ENCODE measurements at regions not wholly inside any gene's neighbourhood (a gene's known extent, or its start where the extent isn't known, plus 50 kb on each side); places are given as distances from the start of the nearest gene placed in this dataset.

GRCh38 chr21:20720623-20721022, 277.6 kb upstream of the NCAM2 start:
- no peak overlapping the region for H3K27ac ChIP-seq
- TF ChIP-seq CTCF (IDR thresholded peaks at IDR 0.05), result no peak
- H3K9me3 ChIP-seq, result no peaks in the 10 kb centered on the region
- no peaks in the 10 kb centered on the region for H3K36me3 ChIP-seq
- no peaks in the 10 kb centered on the region for H3K27me3 ChIP-seq (replicated peaks; ENCODE audit: insufficient read depth)
- DNase-seq (ENCODE audit: low spot score), result no peak
- no peak overlapping the region for H3K4me3 ChIP-seq
- H3K4me1 ChIP-seq (ENCODE audit: control insufficient read depth in 1 of 2, low read depth in 2 of 2), result no peaks in the 10 kb centered on the region
- no peak for ATAC-seq (ENCODE audit: insufficient number of reproducible peaks, low FRiP score, low read depth)

GRCh38 chr21:20721151-20721550, 277.1 kb upstream of the NCAM2 start:
- DNase-seq (ENCODE audit: low spot score) (no peak), ATAC-seq (ENCODE audit: insufficient number of reproducible peaks, low FRiP score, low read depth) (no peak)
- Histone ChIP-seq H3K27ac (no peak overlapping the region), H3K27me3 (replicated peaks; ENCODE audit: insufficient read depth) (no peaks in the 10 kb centered on the region), H3K9me3 (no peaks in the 10 kb centered on the region), H3K4me1 (ENCODE audit: control insufficient read depth in 1 of 2, low read depth in 2 of 2) (no peaks in the 10 kb centered on the region), H3K36me3 (no peaks in the 10 kb centered on the region), H3K4me3 (no peak overlapping the region)
- no peak for TF ChIP-seq CTCF (IDR thresholded peaks at IDR 0.05)

GRCh38 chr21:20728691-20729090, 269.5 kb upstream of the NCAM2 start:
- no peak for ATAC-seq (ENCODE audit: insufficient number of reproducible peaks, low FRiP score, low read depth)
- H3K27me3 ChIP-seq (replicated peaks; ENCODE audit: insufficient read depth), result no peaks in the 10 kb centered on the region
- H3K4me1 ChIP-seq (ENCODE audit: control insufficient read depth in 1 of 2, low read depth in 2 of 2), result no peaks in the 10 kb centered on the region
- H3K36me3 ChIP-seq, result no peaks in the 10 kb centered on the region
- H3K27ac ChIP-seq, result no peak overlapping the region
- DNase-seq (ENCODE audit: low spot score), result no peak
- H3K4me3 ChIP-seq, result no peak overlapping the region
- no peaks in the 10 kb centered on the region for H3K9me3 ChIP-seq
- TF ChIP-seq CTCF (IDR thresholded peaks at IDR 0.05), result no peak

GRCh38 chr21:20729376-20729775, 268.8 kb upstream of the NCAM2 start:
- H3K4me3 ChIP-seq, result no peak overlapping the region
- no peaks in the 10 kb centered on the region for H3K9me3 ChIP-seq

GRCh38 chr21:20730441-20730840, 267.8 kb upstream of the NCAM2 start:
- ATAC-seq (ENCODE audit: insufficient number of reproducible peaks, low FRiP score, low read depth) (no peak), DNase-seq (ENCODE audit: low spot score) (no peak)
- H3K4me1 ChIP-seq (ENCODE audit: control insufficient read depth in 1 of 2, low read depth in 2 of 2), result no peaks in the 10 kb centered on the region
- no peak overlapping the region for H3K4me3 ChIP-seq
- H3K27me3 ChIP-seq (replicated peaks; ENCODE audit: insufficient read depth), result no peaks in the 10 kb centered on the region
- no peaks in the 10 kb centered on the region for H3K36me3 ChIP-seq
- TF ChIP-seq CTCF (IDR thresholded peaks at IDR 0.05), result no peak
- H3K27ac ChIP-seq, result no peak overlapping the region
- H3K9me3 ChIP-seq, result no peaks in the 10 kb centered on the region

More at GRCh38 chr21:20729376-20729775, 268.8 kb upstream of the NCAM2 start:
- no peaks in the 10 kb centered on the region for H3K27me3 ChIP-seq (replicated peaks; ENCODE audit: insufficient read depth)
- no peaks in the 10 kb centered on the region for H3K36me3 ChIP-seq
- ATAC-seq (ENCODE audit: insufficient number of reproducible peaks, low FRiP score, low read depth) (no peak), DNase-seq (ENCODE audit: low spot score) (no peak)
- H3K27ac ChIP-seq, result no peak overlapping the region
- no peak for TF ChIP-seq CTCF (IDR thresholded peaks at IDR 0.05)
- H3K4me1 ChIP-seq (ENCODE audit: control insufficient read depth in 1 of 2, low read depth in 2 of 2), result no peaks in the 10 kb centered on the region
